ENCODE measurements at regions not wholly inside any gene's neighbourhood (a gene's known extent, or its start where the extent isn't known, plus 50 kb on each side); places are given as distances from the start of the nearest gene placed in this dataset.

GRCh38 chr1:117734403-117734802 is 128.6 kb downstream of the TENT5C start:
- no peak overlapping the region for H3K4me2 ChIP-seq (ENCODE audit: low read length)
- H4K20me1 ChIP-seq (ENCODE audit: insufficient read depth): no peaks in the 10 kb centered on the region
- H3K4me3 ChIP-seq (replicated peaks in 1 of 2; ENCODE audit: low read depth in 1 of 2, low read length in 2 of 2): no peak overlapping the region
- BruUV-seq (replicated peaks): no TSS peak
- H3K27ac ChIP-seq (ENCODE audit: low read depth, low read length): no peak overlapping the region
- no peak overlapping the region for H2AFZ ChIP-seq (ENCODE audit: low read depth, low read length, poor library complexity, severe bottlenecking)
- ATAC-seq (no peak), DNase-seq (ENCODE audit: low read depth, low spot score) (no peak)
- H3K9me3 ChIP-seq (ENCODE audit: control insufficient read depth in 1 of 2, insufficient read depth in 1 of 2, low read depth in 1 of 2, low read length in 2 of 2): no peaks in the 10 kb centered on the region
- no peaks in the 10 kb centered on the region for H3K79me2 ChIP-seq (ENCODE audit: insufficient read depth, low read length)
- H3K27me3 ChIP-seq (ENCODE audit: insufficient read depth, low read length): no peaks in the 10 kb centered on the region
- ChIA-PET RAD21 (ENCODE audit: low non-redundant PET in 1 of 2, low total read pairs in 2 of 2, uncharacterized antibody in 2 of 2, unreplicated experiment in 2 of 2) (no interaction called here), CTCF (no interaction called here), POLR2A (no interaction called here)
- peaks cover 0 to 5% of the 10 kb centered on the region in 2 experiments; a peak in 1 of 4 replicates for H3K4me1 ChIP-seq (ENCODE audit: control insufficient read depth in 1 of 2, insufficient read depth in 2 of 2, low read length in 2 of 2)
- intact Hi-C loops (cut with micrococcal nuclease): no loop called here
- TF ChIP-seq YY1 (IDR thresholded peaks at IDR 0.05; ENCODE audit: extremely low read depth, insufficient replicate concordance, low read depth, low read length) (no peak), TCF7L2 (IDR thresholded peaks at IDR 0.05; ENCODE audit: borderline replicate concordance, extremely low read depth, insufficient read depth, insufficient read length) (no peak), ZFX (IDR thresholded peaks at IDR 0.05) (no peak), ELF1 (IDR thresholded peaks at IDR 0.05; ENCODE audit: borderline replicate concordance, low read depth) (no peak), SIN3A (IDR thresholded peaks at IDR 0.05; ENCODE audit: low read depth) (no peak), MAX (IDR thresholded peaks at IDR 0.05) (no peak), SP1 (IDR thresholded peaks at IDR 0.05; ENCODE audit: low read depth) (no peak), REST (IDR thresholded peaks at IDR 0.05; ENCODE audit: low read depth) (no peak), POLR2A (IDR thresholded peaks at IDR 0.05; ENCODE audit: borderline replicate concordance, extremely low read depth, insufficient read depth, insufficient read length) (no peak), JUND (IDR thresholded peaks at IDR 0.05) (no peak), SRF (IDR thresholded peaks at IDR 0.05; ENCODE audit: low read depth) (no peak), CBX3 (IDR thresholded peaks at IDR 0.05; ENCODE audit: low read depth) (no peak), EZH2phosphoT487 (IDR thresholded peaks at IDR 0.05; ENCODE audit: borderline replicate concordance) (no peak), RAD21 (IDR thresholded peaks at IDR 0.05; ENCODE audit: low read depth) (no peak), CEBPB (IDR thresholded peaks at IDR 0.05; ENCODE audit: low read depth) (no peak), EGR1 (IDR thresholded peaks at IDR 0.05; ENCODE audit: low read depth) (no peak), EZH2 (IDR thresholded peaks at IDR 0.05) (no peak)
- TF ChIP-seq, protein P1, sequence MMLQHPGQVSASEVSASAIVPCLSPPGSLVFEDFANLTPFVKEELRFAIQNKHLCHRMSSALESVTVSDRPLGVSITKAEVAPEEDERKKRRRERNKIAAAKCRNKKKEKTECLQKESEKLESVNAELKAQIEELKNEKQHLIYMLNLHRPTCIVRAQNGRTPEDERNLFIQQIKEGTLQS (IDR thresholded peaks at IDR 0.05): no peak
- TF ChIP-seq, protein P2, sequence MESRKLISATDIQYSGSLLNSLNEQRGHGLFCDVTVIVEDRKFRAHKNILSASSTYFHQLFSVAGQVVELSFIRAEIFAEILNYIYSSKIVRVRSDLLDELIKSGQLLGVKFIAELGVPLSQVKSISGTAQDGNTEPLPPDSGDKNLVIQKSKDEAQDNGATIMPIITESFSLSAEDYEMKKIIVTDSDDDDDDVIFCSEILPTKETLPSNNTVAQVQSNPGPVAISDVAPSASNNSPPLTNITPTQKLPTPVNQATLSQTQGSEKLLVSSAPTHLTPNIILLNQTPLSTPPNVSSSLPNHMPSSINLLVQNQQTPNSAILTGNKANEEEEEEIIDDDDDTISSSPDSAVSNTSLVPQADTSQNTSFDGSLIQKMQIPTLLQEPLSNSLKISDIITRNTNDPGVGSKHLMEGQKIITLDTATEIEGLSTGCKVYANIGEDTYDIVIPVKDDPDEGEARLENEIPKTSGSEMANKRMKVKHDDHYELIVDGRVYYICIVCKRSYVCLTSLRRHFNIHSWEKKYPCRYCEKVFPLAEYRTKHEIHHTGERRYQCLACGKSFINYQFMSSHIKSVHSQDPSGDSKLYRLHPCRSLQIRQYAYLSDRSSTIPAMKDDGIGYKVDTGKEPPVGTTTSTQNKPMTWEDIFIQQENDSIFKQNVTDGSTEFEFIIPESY (IDR thresholded peaks at IDR 0.05; ENCODE audit: extremely low read depth, insufficient replicate concordance, low read length): no peak
- TF ChIP-seq, protein P3, sequence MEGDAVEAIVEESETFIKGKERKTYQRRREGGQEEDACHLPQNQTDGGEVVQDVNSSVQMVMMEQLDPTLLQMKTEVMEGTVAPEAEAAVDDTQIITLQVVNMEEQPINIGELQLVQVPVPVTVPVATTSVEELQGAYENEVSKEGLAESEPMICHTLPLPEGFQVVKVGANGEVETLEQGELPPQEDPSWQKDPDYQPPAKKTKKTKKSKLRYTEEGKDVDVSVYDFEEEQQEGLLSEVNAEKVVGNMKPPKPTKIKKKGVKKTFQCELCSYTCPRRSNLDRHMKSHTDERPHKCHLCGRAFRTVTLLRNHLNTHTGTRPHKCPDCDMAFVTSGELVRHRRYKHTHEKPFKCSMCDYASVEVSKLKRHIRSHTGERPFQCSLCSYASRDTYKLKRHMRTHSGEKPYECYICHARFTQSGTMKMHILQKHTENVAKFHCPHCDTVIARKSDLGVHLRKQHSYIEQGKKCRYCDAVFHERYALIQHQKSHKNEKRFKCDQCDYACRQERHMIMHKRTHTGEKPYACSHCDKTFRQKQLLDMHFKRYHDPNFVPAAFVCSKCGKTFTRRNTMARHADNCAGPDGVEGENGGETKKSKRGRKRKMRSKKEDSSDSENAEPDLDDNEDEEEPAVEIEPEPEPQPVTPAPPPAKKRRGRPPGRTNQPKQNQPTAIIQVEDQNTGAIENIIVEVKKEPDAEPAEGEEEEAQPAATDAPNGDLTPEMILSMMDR (IDR thresholded peaks at IDR 0.05 in 2 of 3, conservative IDR thresholded peaks at IDR 0.05 in 1 of 3; ENCODE audit: borderline replicate concordance in 1 of 3, insufficient read depth in 1 of 3, low read depth in 2 of 3, low read length in 2 of 3): no peak
- no peaks in the 10 kb centered on the region for H3K36me3 ChIP-seq (ENCODE audit: control insufficient read depth in 1 of 2, insufficient read depth in 2 of 2, low read length in 2 of 2)
- H3K9ac ChIP-seq (ENCODE audit: low read length): no peak overlapping the region
- no peaks in the 10 kb centered on the region for H3K9me2 ChIP-seq (ENCODE audit: insufficient read depth)
